H1 (cell line): ENCODE measurements at regions not wholly inside any gene's neighbourhood (a gene's known extent, or its start where the extent isn't known, plus 50 kb on each side); places are given as distances from the start of the nearest gene placed in this dataset.

Experiments
- ASH2L ChIP-seq: fragments of 200-600, 300-600 bp; sonication (generic); IDR thresholded peaks from one replicate; pipeline ENCODE4 v1.7.1; 2017; ENCODE audit warnings: low read length
- BCL11A ChIP-seq, 2 experiments: IDR thresholded peaks; one replicate each; pipeline ENCODE4 v1.6.1; 2011; ENCODE audit warnings: low read depth in 2 of 2, low read length in 2 of 2, mild to moderate bottlenecking in 2 of 2
- CHD2 ChIP-seq: IDR thresholded peaks from 2 replicates; pipeline ENCODE4 v1.6.1; 2012; ENCODE audit warnings: low read length, improper control_type of control experiment
- CTBP2 ChIP-seq: IDR thresholded peaks from 2 replicates; pipeline ENCODE4 v1.7.0; 2011; ENCODE audit warnings: borderline replicate concordance, mild to moderate bottlenecking, moderate library complexity, mixed read lengths, low read length; ENCODE audit not compliant: insufficient read depth, insufficient read length
- CTCF ChIP-seq, 3 experiments: IDR thresholded peaks; 1 replicate in 2 of 3; 2 replicates in 1 of 3; pipeline versions ENCODE4 v1.5.1 to v1.6.1; 2011; ENCODE audit warnings: low read length in 3 of 3, mild to moderate bottlenecking in 3 of 3, inconsistent platforms in 2 of 3, low read depth in 1 of 3, moderate library complexity in 1 of 3; ENCODE audit not compliant: insufficient read depth in 1 of 3; ENCODE audit errors: control extremely low read depth in 1 of 3
- GABPA ChIP-seq: IDR thresholded peaks from 2 replicates; pipeline ENCODE4 v1.6.1; 2011; ENCODE audit warnings: mild to moderate bottlenecking, low read length, moderate library complexity, borderline replicate concordance; ENCODE audit not compliant: insufficient read depth
- HDAC6 ChIP-seq: IDR thresholded peaks from one replicate; pipeline ENCODE4 v1.7.1; 2012; ENCODE audit warnings: low read depth, mild to moderate bottlenecking, inconsistent platforms, low read length, moderate library complexity
- PHF8 ChIP-seq: fragments of 200-600 bp; sonication (generic); conservative IDR thresholded peaks from 2 replicates; pipeline ENCODE4 v1.7.1; 2012; ENCODE audit warnings: low read depth, mild to moderate bottlenecking, inconsistent platforms, low read length, moderate library complexity
- RBBP5 ChIP-seq: IDR thresholded peaks from 2 replicates; pipeline ENCODE4 v1.7.1; 2012; ENCODE audit warnings: low read depth, mild to moderate bottlenecking, inconsistent platforms, low read length, moderate library complexity, borderline replicate concordance
- RNF2 ChIP-seq: fragments of 200-900, 300-1000 bp; sonication (generic); IDR thresholded peaks from 2 replicates; pipeline ENCODE4 v1.7.1; 2016; ENCODE audit warnings: borderline replicate concordance, low read depth, mild to moderate bottlenecking, antibody characterized with exemption, low read length; ENCODE audit not compliant: poor library complexity, severe bottlenecking; ENCODE audit errors: missing control alignments
- RXRA ChIP-seq: IDR thresholded peaks from 2 replicates; pipeline ENCODE4 v1.6.1; 2011; ENCODE audit warnings: low read depth, mild to moderate bottlenecking, low read length, moderate library complexity; ENCODE audit not compliant: insufficient read depth
- SIX5 ChIP-seq: IDR thresholded peaks from 2 replicates; pipeline ENCODE4 v1.6.1; 2011; ENCODE audit warnings: mild to moderate bottlenecking, low read depth, low read length
- SP1 ChIP-seq: IDR thresholded peaks from 2 replicates; pipeline ENCODE4 v1.6.1; 2011; ENCODE audit warnings: low read depth, low read length
- SRF ChIP-seq: IDR thresholded peaks from 2 replicates; pipeline ENCODE4 v1.6.1; 2011; ENCODE audit warnings: mild to moderate bottlenecking, low read depth, low read length, moderate library complexity
- TAF1 ChIP-seq: IDR thresholded peaks from 2 replicates; pipeline ENCODE4 v1.6.1; 2011; ENCODE audit warnings: mild to moderate bottlenecking, low read depth, low read length
- TBP ChIP-seq: IDR thresholded peaks from 2 replicates; pipeline ENCODE4 v1.6.1; 2011; ENCODE audit warnings: low read depth, low read length, improper control_type of control experiment
- TCF12 ChIP-seq: IDR thresholded peaks from 2 replicates; pipeline ENCODE4 v1.6.1; 2011; ENCODE audit warnings: low read depth, mild to moderate bottlenecking, low read length
- ZNF274 ChIP-seq: IDR thresholded peaks from 2 replicates; pipeline ENCODE4 v1.7.0; 2012; ENCODE audit warnings: low read length, borderline replicate concordance; ENCODE audit errors: extremely low read depth

- TF ChIP-seq RNF2 (no peak), ASH2L (peak; percentile 28), RXRA (no peak), TAF1 (peak; percentile 63; the same call in 1 of the 2 replicates), SIX5 (no peak), PHF8 (peak; percentile 26; the same call in 1 of the 2 replicates), CTBP2 (no peak), CTCF (IDR thresholded peaks at IDR 0.05; ENCODE audit: control extremely low read depth in 1 of 3, insufficient read depth in 1 of 3, low read depth in 1 of 3, low read length in 3 of 3) (no peak), TCF12 (no peak), SRF (no peak), BCL11A (IDR thresholded peaks at IDR 0.05; ENCODE audit: low read depth in 2 of 2, low read length in 2 of 2) (no peak), SP1 (no peak), RBBP5 (no peak), TBP (0 out of 2 replicates have a peak, but pooled peaks have one; percentile 10), CHD2 (no peak; the same call in 1 of the 2 replicates), HDAC6 (no peak), ZNF274 (no peak), GABPA (no peak)
Observed at GRCh38 chr6:26156850-26157250, 69.6 kb downstream of the HFE start (continued).
